G401 (cell line): ENCODE measurements at regions not wholly inside any gene's neighbourhood (a gene's known extent, or its start where the extent isn't known, plus 50 kb on each side); places are given as distances from the start of the nearest gene placed in this dataset.

Experiments used
- DNase-seq: peaks from one replicate; pipeline ENCODE4 v3.0.0-alpha.2; 2015; ENCODE audit warnings: low spot score
- in situ Hi-C: cut with HindIII; loops from 2 replicates; pipeline ENCODE4 v1.10.0; 2016; ENCODE audit warnings: low sequenced_read_pairs, mixed read lengths

GRCh38 chr14:98769326-98769725 is 502.7 kb downstream of the BCL11B start:
- in situ Hi-C loops = no loop called here
- DNase-seq = no peak

DNA sequence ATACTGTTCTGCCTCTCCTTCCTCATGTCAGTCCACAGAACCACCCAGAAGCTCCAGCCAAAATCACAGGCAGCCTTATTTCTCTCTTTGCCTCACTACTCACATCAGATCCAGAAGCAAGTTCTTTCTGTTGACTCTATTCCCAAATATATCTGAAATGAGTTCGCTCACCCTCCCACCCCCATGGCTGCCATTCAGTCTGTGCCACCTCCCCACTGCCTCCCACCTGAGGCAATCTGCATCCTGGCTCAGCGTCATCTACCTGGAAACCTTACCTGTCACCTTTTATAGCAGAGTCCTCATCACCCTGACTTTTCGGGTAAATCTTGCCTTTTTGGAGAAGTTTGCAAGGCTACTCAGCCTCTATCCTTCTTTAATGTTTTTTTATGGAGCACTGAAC is 501.8 kb downstream of the BCL11B start:
- DNase-seq = no peak

DNA sequence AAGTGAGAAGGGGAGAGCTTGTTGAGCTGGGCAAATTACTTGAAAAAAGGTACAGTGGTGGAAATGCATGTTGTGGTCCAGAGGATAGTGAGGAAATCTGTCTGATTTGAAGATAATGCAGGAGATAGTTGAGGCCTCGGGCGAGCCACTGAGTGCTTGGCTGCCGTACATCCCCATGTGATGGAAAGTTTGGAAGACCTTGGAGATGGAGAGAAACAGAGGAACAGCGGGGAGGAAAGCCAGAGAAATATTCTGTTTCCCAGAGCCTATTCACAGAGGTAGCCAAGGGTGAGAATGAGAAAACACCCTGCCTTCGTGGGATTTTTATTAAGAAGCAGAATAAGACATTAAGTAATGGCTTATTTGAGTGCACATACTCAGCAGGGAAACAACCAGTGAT is 498.2 kb downstream of the BCL11B start:
- DNase-seq = no peak
- in situ Hi-C loops = no loop called here

More for the DNA sequence above, 501.8 kb downstream of the BCL11B start:
- in situ Hi-C loops = no loop called here

- DNase-seq = no peak
- in situ Hi-C loops = no loop called here
These were observed 496.1 kb downstream of the BCL11B start for GRCh38 chr14:98775892-98776291.

DNA sequence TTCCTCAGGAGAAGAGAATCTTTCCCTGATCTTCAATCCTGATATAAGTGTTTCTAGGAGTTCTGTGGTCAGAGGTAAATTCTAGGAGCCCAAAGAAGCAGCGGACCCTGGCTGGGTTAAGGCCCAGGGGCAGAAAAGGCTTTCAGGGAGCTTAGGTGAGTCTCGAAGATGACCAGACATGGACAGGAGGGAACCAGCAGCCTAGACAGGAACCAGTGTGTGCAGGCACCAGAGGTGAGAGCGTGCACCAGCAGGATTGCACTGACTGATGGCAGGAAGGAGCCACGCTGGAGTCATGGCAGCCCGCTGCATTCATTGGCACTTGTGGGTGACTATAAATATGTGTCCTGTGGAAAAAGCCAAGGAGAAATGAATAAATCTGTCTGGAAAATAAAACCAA is 489.9 kb downstream of the BCL11B start:
- DNase-seq = no peak
- in situ Hi-C loops = no loop called here

GRCh38 chr14:98785578-98785977 is 486.4 kb downstream of the BCL11B start:
- DNase-seq = no peak
- in situ Hi-C loops = no loop called here

GRCh38 chr14:98786456-98786855 is 485.5 kb downstream of the BCL11B start:
- in situ Hi-C loops = no loop called here
- DNase-seq = no peak

DNA sequence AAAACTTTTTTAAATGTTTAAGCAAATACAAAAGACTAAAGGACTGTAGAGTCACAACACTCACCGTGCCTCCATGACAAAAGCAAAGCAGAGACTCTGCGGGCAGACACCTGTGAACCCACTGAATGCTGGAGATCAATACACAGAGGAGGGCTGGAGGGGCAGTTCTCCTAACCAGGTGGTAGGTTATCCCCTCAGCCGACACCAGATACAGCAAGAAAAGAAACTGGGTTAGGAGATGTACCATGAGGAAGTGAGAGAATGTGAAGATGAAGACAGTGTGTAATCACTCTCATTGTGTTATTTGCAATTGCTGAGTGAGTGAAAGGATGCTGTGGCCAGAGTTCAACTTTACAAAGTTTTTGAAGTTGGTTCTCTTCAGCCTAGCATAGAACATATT is 480.3 kb downstream of the BCL11B start:
- in situ Hi-C loops = no loop called here
- no peak for DNase-seq

- no peak for DNase-seq
- in situ Hi-C loops = no loop called here
These were observed 479.8 kb downstream of the BCL11B start for GRCh38 chr14:98792171-98792570.

GRCh38 chr14:98798099-98798498 is 473.9 kb downstream of the BCL11B start:
- in situ Hi-C loops = no loop called here
- no peak for DNase-seq

DNA sequence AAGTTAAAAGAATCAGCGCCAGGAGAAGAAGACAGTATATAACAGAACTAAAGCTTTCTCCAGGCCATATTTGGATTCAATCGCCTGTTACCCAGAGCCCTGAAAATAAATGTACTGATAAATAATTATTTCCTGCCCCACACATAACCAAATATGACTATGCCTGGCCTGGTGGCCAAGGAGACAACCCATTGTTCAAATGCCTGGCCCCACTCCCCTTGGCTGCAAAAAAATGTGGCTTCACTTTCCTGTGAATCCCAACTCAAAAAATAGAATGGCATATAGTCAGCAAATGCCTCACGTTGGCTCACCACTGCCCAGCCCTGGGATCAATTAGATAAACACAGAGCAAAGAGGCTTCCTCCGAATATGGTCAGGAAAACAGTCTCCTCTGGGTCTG is 472.1 kb downstream of the BCL11B start:
- in situ Hi-C loops = no loop called here
- no peak for DNase-seq

- no peak for DNase-seq
- in situ Hi-C loops = no loop called here
These were observed 470.0 kb downstream of the BCL11B start for GRCh38 chr14:98802044-98802443.

DNA sequence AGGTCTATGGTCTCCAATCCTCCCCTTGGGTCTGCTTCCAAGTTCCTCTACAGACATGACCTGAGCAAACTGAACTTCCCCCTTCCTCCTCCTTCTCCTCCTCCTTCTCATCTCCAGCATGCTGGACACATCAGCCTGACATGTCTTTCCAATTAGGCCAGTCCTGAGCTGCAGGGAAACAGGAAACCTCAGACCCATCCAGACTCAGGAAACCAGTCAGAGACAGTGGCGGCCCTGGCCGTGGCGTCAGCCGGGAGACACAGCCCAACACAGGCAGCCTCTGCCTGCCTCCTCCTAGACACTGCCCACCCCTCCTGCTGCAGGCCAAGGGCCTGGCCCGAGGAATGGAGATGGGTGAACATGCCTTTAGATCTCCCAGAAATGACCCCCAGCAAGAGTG is 468.8 kb downstream of the BCL11B start:
- in situ Hi-C loops = no loop called here
- no peak for DNase-seq

DNA sequence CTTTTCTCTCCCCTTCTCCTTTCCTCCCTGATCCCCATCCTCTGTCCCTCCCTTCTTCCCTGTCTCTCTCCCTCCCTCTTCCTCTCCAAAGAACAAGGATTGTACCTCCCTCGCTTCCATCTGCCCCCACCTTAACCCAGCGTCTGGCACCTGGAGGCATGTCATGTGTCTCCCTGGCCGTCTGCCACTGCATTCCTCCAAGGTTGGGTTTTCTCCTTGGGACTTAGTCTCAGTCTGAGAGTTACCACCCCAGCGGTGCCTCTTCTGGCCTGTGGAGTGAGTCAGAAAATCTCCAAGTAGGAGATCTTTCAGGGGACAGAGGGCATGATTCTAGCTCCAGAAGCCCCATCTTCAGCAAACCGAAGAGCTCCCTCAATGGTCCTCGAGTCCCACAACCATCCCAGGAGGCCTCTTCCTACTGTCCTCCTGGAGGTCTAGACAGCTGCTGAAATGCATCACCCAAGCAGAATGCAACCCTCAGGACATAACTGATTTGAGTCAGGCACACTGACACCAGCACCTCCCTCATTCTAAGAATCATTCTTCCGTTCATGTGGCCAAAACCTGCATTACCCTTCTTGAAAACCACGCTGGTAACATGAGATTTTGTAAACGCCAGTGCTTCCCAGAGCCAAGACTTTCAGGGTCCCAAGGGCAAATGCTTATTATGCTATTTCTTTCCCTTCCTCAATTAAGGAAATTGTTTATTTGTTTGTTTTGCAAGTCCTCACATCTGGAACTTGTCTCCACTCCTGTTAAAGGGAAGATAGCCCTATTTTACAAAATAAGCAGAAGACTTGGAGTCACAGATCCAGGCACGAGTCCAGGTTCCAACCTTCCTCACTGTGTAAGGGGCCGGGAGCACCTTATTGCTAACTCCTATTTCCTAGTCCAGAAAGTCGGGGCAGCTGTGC is 463.2 kb downstream of the BCL11B start:
- in situ Hi-C loops = no loop called here
- DNase-seq = no peak

GRCh38 chr14:98816195-98816594 is 455.8 kb downstream of the BCL11B start:
- in situ Hi-C loops = no loop called here
- no peak for DNase-seq

GRCh38 chr14:98816720-98817119 is 455.3 kb downstream of the BCL11B start:
- no peak for DNase-seq
- in situ Hi-C loops = no loop called here

GRCh38 chr14:98819132-98819866 is 452.7 kb downstream of the BCL11B start:
- DNase-seq = no peak
- in situ Hi-C loops = no loop called here

- no peak for DNase-seq
- in situ Hi-C loops = no loop called here
These were observed 452.2 kb downstream of the BCL11B start for GRCh38 chr14:98819867-98820206.

- DNase-seq = no peak
- in situ Hi-C loops = no loop called here
These were observed 449.1 kb downstream of the BCL11B start for GRCh38 chr14:98822917-98823316.

DNA sequence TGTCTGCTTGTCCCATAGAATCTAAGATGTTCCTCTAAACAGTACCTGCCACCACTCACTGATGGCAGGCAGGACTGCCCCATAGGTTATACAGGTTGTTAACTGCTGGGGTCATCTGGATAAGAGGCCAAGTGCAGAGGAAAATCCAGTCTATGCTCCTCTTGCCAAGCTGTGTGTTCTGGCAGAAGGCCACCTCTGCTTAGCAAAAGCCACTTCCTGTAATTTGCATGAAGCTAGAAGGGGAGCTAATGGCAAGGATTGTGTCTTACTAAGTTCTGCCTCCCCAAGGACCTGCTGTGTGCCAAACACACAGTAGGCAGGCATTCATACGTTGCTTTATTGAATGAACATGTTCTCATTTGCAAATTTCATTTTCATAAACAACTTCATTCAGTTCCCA is 445.4 kb downstream of the BCL11B start:
- in situ Hi-C loops = no loop called here
- DNase-seq = no peak

- in situ Hi-C loops = no loop called here
These were observed 437.9 kb downstream of the BCL11B start for GRCh38 chr14:98834119-98834518.

More at GRCh38 chr14:98834119-98834518, 437.9 kb downstream of the BCL11B start:
- no peak for DNase-seq
